ENCODE measurements at regions not wholly inside any gene's neighbourhood (a gene's known extent, or its start where the extent isn't known, plus 50 kb on each side); places are given as distances from the start of the nearest gene placed in this dataset.

DNA sequence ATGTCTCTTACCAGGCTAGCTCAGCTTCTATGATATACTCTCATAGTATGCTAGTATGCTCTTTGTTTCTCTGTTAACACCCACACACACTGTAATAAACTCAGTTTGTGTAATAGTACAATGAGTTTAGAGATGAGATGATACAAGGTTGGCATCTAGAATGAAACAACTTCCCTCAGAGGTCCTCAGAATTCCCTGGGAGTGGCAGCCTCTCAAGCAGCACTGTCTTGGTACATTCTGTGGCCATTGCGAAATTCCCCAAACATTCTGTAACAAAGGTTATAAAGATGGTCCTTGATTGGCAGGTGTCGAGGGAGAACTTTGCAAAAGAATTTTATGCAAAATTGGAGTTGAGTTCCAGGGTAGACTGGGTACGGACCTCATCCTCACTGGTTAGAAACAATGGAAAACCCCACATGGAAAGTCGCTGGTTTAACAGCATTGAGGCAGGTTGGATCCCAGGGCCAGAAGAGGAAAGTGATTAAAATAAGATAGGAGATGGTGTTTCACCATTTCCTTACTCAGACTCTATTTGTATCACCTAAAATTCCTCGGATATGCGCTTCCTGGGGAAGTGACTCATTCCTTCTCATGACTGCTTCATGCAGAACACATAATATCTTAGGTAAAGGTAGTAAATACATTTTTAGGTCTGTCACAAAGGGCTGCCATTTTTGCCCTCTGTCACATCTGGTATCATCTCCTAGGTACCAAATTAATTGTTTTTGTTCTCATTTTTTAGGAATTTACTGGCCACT, 657.8 kb downstream of the SORCS1 start:
- POLR2A ChIA-PET: no interaction called here
- CTCF ChIA-PET: no interaction called here
- Histone ChIP-seq H3K27ac (ENCODE audit: low read length) (no peak overlapping the region), H3K4me3 (ENCODE audit: control insufficient read depth in 1 of 2, extremely low read depth in 1 of 2, low read length in 1 of 2) (no peak overlapping the region), H3K9me3 (no peaks in the 10 kb centered on the region), H3K4me1 (ENCODE audit: control insufficient read depth in 1 of 2, extremely low read depth in 1 of 2, insufficient read depth in 2 of 2, low read length in 2 of 2) (no peaks in the 10 kb centered on the region), H3K36me3 (ENCODE audit: control insufficient read depth in 2 of 2, extremely low read depth in 1 of 2, insufficient read depth in 1 of 2, low read length in 1 of 2) (no peaks in the 10 kb centered on the region), H3K27me3 (replicated peaks in 1 of 2; ENCODE audit: control insufficient read depth in 2 of 2, extremely low read depth in 1 of 2, insufficient read depth in 2 of 2, low read length in 1 of 2) (no peaks in the 10 kb centered on the region)
- no peak for DNase-seq
- no peaks in the 10 kb centered on the region for H3K4me1 Mint-ChIP-seq
- no peak for ATAC-seq (replicated peaks in 1 of 4)
- H3K9me3 Mint-ChIP-seq: peaks cover 10 to 19% (median 19%) of the 10 kb centered on the region in 3 donors
- H3K4me3 Mint-ChIP-seq: no peak overlapping the region
- 0% methylated on average over 1 of the region's 6 CpGs for WGBS (ENCODE audit: insufficient coverage)
- no peaks in the 10 kb centered on the region for H3K36me3 Mint-ChIP-seq
- no peaks in the 10 kb centered on the region for H3K27me3 Mint-ChIP-seq
- H3K27ac Mint-ChIP-seq: no peak overlapping the region

DNA sequence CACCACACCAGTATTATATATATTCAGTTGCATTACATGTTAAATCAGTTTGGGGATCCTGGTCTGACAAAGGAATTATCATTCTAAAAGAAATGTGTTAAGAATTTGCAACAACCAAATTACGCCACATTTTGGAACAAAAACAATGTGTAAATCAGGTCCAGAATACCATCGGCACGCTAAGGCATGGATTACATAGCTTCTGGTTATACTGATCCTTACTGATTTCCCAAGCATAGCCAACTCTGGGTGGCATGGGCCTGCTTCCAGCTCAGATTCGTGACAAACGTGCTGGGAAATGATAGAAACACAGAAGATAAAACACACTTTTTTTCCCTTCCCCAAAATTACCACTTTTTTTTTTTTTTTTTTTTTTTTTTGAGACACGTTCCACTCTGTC, 660.0 kb downstream of the SORCS1 start:
- Mint-ChIP-seq H3K27me3 (no peaks in the 10 kb centered on the region), H3K36me3 (no peaks in the 10 kb centered on the region), H3K4me3 (no peak overlapping the region), H3K4me1 (no peaks in the 10 kb centered on the region), H3K27ac (no peak overlapping the region), H3K9me3 (peaks cover 10 to 30% (median 19%) of the 10 kb centered on the region in 3 donors)
- 94% methylated on average over 5 of the region's 6 CpGs for WGBS (ENCODE audit: insufficient coverage)
- ATAC-seq (replicated peaks in 1 of 4): no peak
- H3K36me3 ChIP-seq (ENCODE audit: control insufficient read depth in 2 of 2, extremely low read depth in 1 of 2, insufficient read depth in 1 of 2, low read length in 1 of 2): no peaks in the 10 kb centered on the region
- H3K27ac ChIP-seq (ENCODE audit: low read length): no peak overlapping the region
- H3K27me3 ChIP-seq (replicated peaks in 1 of 2; ENCODE audit: control insufficient read depth in 2 of 2, extremely low read depth in 1 of 2, insufficient read depth in 2 of 2, low read length in 1 of 2): no peaks in the 10 kb centered on the region
- no peak overlapping the region for H3K4me3 ChIP-seq (ENCODE audit: control insufficient read depth in 1 of 2, extremely low read depth in 1 of 2, low read length in 1 of 2)
- H3K4me1 ChIP-seq (ENCODE audit: control insufficient read depth in 1 of 2, extremely low read depth in 1 of 2, insufficient read depth in 2 of 2, low read length in 2 of 2): no peaks in the 10 kb centered on the region
- POLR2A ChIA-PET: no interaction called here
- CTCF ChIA-PET: no interaction called here
- DNase-seq: no peak
- no peaks in the 10 kb centered on the region for H3K9me3 ChIP-seq

DNA sequence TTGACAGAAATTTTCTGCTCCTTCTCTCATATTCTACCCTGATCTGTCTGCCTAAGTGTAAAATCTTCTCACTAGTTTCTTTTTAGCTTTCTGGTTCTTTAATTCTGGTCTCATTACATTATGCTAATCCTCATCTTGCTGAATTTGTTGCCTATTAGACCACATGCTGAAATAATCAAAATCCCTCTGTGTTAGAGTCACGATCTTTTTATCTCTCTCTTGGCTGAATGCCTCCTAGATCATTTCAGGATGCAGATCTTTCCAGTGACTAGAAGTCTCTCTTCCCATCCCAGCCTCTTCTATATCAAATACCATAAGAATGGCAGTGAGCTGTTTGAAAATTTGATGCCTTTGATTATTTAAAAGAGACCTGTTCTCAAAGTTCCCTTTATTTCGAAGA, 661.9 kb downstream of the SORCS1 start:
- Mint-ChIP-seq H3K27me3 (no peaks in the 10 kb centered on the region), H3K4me1 (no peaks in the 10 kb centered on the region), H3K9me3 (peaks cover 16 to 38% (median 21%) of the 10 kb centered on the region in 3 donors), H3K36me3 (no peaks in the 10 kb centered on the region), H3K27ac (no peak overlapping the region), H3K4me3 (no peak overlapping the region)
- H3K4me1 ChIP-seq (ENCODE audit: control insufficient read depth in 1 of 2, extremely low read depth in 1 of 2, insufficient read depth in 2 of 2, low read length in 2 of 2): no peaks in the 10 kb centered on the region
- H3K9me3 ChIP-seq: no peaks in the 10 kb centered on the region
- DNase-seq (no peak), ATAC-seq (replicated peaks in 1 of 4) (no peak)
- no peaks in the 10 kb centered on the region for H3K36me3 ChIP-seq (ENCODE audit: control insufficient read depth in 2 of 2, extremely low read depth in 1 of 2, insufficient read depth in 1 of 2, low read length in 1 of 2)
- no peaks in the 10 kb centered on the region for H3K27me3 ChIP-seq (replicated peaks in 1 of 2; ENCODE audit: control insufficient read depth in 2 of 2, extremely low read depth in 1 of 2, insufficient read depth in 2 of 2, low read length in 1 of 2)
- WGBS (ENCODE audit: insufficient coverage): 67% methylated on average over 1 of the region's 2 CpGs
- ChIA-PET POLR2A (no interaction called here), CTCF (no interaction called here)
- H3K27ac ChIP-seq (ENCODE audit: low read length): no peak overlapping the region
- H3K4me3 ChIP-seq (ENCODE audit: control insufficient read depth in 1 of 2, extremely low read depth in 1 of 2, low read length in 1 of 2): no peak overlapping the region

DNA sequence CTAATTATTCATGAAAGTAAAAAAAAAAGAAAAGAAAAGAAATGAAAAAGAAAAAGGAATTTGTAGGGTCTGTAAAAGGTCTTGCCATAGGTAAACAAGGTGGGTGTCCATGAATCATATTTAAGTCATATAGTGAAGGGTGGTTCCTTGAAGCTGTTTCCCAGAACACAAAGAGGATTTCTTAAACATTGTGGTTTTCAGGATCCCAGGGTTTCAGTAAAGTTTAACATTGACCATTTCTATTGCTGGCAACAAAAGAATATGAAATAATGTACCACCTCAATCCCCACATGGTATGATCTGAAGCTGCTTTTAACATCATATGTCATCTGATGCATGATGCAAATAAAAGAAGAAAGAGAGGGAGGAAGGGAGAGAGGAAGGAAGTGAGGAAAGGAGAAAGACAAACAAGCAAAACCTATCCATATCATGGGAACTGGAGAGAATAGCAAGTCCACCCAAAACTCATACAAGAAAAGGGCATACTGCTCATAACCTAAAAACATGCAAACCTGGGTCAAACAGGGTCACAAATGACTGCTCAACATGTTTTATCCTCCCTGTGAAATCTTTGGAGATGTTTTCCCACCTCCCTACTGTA, 663.5 kb downstream of the SORCS1 start:
- Mint-ChIP-seq H3K9me3 (peaks cover 15 to 32% (median 18%) of the 10 kb centered on the region in 3 donors), H3K27ac (no peak overlapping the region), H3K36me3 (no peaks in the 10 kb centered on the region), H3K4me3 (no peak overlapping the region), H3K27me3 (no peaks in the 10 kb centered on the region), H3K4me1 (no peaks in the 10 kb centered on the region)
- CTCF ChIA-PET: no interaction called here
- H3K36me3 ChIP-seq (ENCODE audit: control insufficient read depth in 2 of 2, extremely low read depth in 1 of 2, insufficient read depth in 1 of 2, low read length in 1 of 2): no peaks in the 10 kb centered on the region
- POLR2A ChIA-PET: no interaction called here
- no peak overlapping the region for H3K4me3 ChIP-seq (ENCODE audit: control insufficient read depth in 1 of 2, extremely low read depth in 1 of 2, low read length in 1 of 2)
- ATAC-seq (replicated peaks in 1 of 4) (no peak), DNase-seq (no peak)
- H3K27me3 ChIP-seq (replicated peaks in 1 of 2; ENCODE audit: control insufficient read depth in 2 of 2, extremely low read depth in 1 of 2, insufficient read depth in 2 of 2, low read length in 1 of 2): no peaks in the 10 kb centered on the region
- no peaks in the 10 kb centered on the region for H3K4me1 ChIP-seq (ENCODE audit: control insufficient read depth in 1 of 2, extremely low read depth in 1 of 2, insufficient read depth in 2 of 2, low read length in 2 of 2)
- no peak overlapping the region for H3K27ac ChIP-seq (ENCODE audit: low read length)
- no peaks in the 10 kb centered on the region for H3K9me3 ChIP-seq

DNA sequence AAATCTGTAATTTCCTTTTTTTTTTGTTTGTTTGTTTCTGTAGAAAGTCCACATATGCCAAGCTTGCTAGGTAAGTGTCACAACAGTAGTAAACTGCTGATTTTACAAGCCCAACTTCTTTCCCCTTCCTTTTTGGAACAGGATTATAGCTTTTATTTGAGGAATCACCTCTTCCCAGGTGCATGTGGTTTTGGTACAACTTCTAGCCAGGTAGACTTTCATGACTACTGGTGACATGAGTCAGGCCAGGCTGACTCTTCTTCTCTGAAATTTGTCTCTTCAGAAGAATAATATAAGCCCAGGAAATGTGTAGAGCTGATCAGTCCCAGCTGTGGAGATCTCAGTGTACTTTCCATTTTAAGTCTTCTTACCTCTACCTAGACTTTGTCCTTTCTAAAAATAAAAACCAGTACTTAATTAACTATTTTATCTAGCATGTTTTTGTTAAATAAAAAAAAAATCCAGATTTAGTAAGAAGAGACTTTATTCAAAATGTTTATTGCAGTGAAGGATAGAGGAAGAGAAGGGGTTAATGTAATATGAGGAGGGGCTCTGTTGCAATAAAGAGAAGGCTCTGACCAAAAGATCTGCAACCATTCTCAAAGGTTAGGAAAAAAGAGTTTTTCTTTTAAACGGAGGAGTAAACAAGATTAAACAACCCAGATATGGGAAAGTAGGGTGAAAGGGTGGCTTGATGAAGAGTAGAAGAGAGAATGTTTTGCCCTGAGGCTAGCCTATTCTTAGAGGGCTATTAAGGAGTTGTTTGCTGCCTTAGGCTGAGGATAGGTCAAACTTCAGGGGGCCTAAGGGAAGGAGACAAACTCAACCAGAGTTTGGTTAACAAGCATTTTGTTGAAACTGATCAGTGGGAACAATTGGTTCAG, 664.2 kb downstream of the SORCS1 start:
- CTCF ChIA-PET: no interaction called here
- ATAC-seq (replicated peaks in 1 of 4): no peak
- no peaks in the 10 kb centered on the region for H3K9me3 ChIP-seq
- H3K36me3 ChIP-seq (ENCODE audit: control insufficient read depth in 2 of 2, extremely low read depth in 1 of 2, insufficient read depth in 1 of 2, low read length in 1 of 2): no peaks in the 10 kb centered on the region
- POLR2A ChIA-PET: no interaction called here
- Mint-ChIP-seq H3K4me1 (no peaks in the 10 kb centered on the region), H3K27ac (no peak overlapping the region), H3K36me3 (no peaks in the 10 kb centered on the region), H3K27me3 (no peaks in the 10 kb centered on the region), H3K4me3 (no peak overlapping the region), H3K9me3 (peaks cover 15 to 29% (median 18%) of the 10 kb centered on the region in 3 donors)
- H3K27me3 ChIP-seq (replicated peaks in 1 of 2; ENCODE audit: control insufficient read depth in 2 of 2, extremely low read depth in 1 of 2, insufficient read depth in 2 of 2, low read length in 1 of 2): no peaks in the 10 kb centered on the region
- DNase-seq: no peak
- no peak overlapping the region for H3K27ac ChIP-seq (ENCODE audit: low read length)
- WGBS (ENCODE audit: insufficient coverage): no CpG with 5 or more reads among the region's 1 CpG
- no peaks in the 10 kb centered on the region for H3K4me1 ChIP-seq (ENCODE audit: control insufficient read depth in 1 of 2, extremely low read depth in 1 of 2, insufficient read depth in 2 of 2, low read length in 2 of 2)
- H3K4me3 ChIP-seq (ENCODE audit: control insufficient read depth in 1 of 2, extremely low read depth in 1 of 2, low read length in 1 of 2): no peak overlapping the region

DNA sequence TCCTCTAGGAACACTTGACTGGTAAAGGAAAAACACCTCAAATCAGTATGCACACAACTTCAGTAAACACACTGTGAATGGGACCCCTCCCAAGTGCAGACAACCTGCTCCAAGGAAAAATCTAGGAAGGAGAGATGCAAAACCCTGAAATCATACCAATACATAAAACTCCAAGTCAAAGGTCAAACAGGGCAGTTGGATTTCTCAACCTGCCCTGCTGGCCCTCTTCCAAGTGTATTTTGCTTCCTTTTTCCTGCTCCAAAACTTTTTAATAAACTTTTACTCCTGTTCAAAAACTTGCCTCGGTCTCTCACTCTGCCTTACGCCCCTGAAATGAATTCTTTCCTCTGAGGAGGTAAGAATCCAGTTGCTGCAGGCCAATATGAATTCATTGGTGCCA, 665.1 kb downstream of the SORCS1 start:
- H3K36me3 ChIP-seq (ENCODE audit: control insufficient read depth in 2 of 2, extremely low read depth in 1 of 2, insufficient read depth in 1 of 2, low read length in 1 of 2): no peaks in the 10 kb centered on the region
- H3K27me3 ChIP-seq (replicated peaks in 1 of 2; ENCODE audit: control insufficient read depth in 2 of 2, extremely low read depth in 1 of 2, insufficient read depth in 2 of 2, low read length in 1 of 2): no peaks in the 10 kb centered on the region
- ATAC-seq (replicated peaks in 1 of 4): no peak
- no peaks in the 10 kb centered on the region for H3K4me1 Mint-ChIP-seq
- no peaks in the 10 kb centered on the region for H3K27me3 Mint-ChIP-seq
- DNase-seq: no peak
- no peaks in the 10 kb centered on the region for H3K36me3 Mint-ChIP-seq
- H3K9me3 ChIP-seq: no peaks in the 10 kb centered on the region
- no CpG with 5 or more reads among the region's 2 CpGs for WGBS (ENCODE audit: insufficient coverage)
- CTCF ChIA-PET: no interaction called here
- no peak overlapping the region for H3K27ac Mint-ChIP-seq
- no peak overlapping the region for H3K27ac ChIP-seq (ENCODE audit: low read length)
- H3K4me3 Mint-ChIP-seq: no peak overlapping the region
- POLR2A ChIA-PET: no interaction called here
- no peaks in the 10 kb centered on the region for H3K4me1 ChIP-seq (ENCODE audit: control insufficient read depth in 1 of 2, extremely low read depth in 1 of 2, insufficient read depth in 2 of 2, low read length in 2 of 2)
- H3K4me3 ChIP-seq (ENCODE audit: control insufficient read depth in 1 of 2, extremely low read depth in 1 of 2, low read length in 1 of 2): no peak overlapping the region
- peaks cover 15 to 29% (median 18%) of the 10 kb centered on the region in 3 donors for H3K9me3 Mint-ChIP-seq
